Progenitor cell of endocrine pancreas (in vitro differentiated cells): ENCODE measurements at regions not wholly inside any gene's neighbourhood (a gene's known extent, or its start where the extent isn't known, plus 50 kb on each side); places are given as distances from the start of the nearest gene placed in this dataset.

ENCODE experiments used
- DNase-seq: peaks from one replicate; pipeline ENCODE4 v3.0.0; 2021; ENCODE audit warnings: low spot score; ENCODE audit not compliant: unreplicated experiment
- H3K27ac Mint-ChIP-seq: 2 replicates; pipeline ENCODE4 v1.8.0; 2021; ENCODE audit warnings: mild to moderate bottlenecking, moderate library complexity, mixed read lengths
- H3K27me3 Mint-ChIP-seq: 2 replicates; pipeline ENCODE4 v1.8.0; 2021; ENCODE audit warnings: mixed read lengths
- H3K36me3 Mint-ChIP-seq: 2 replicates; pipeline ENCODE4 v1.8.0; 2022; ENCODE audit warnings: mixed read lengths; ENCODE audit not compliant: insufficient read depth
- H3K4me1 Mint-ChIP-seq: 2 replicates; pipeline ENCODE4 v1.8.0; 2021; ENCODE audit warnings: low read depth, mixed read lengths
- H3K4me3 Mint-ChIP-seq: 2 replicates; pipeline ENCODE4 v1.8.0; 2021; ENCODE audit warnings: low read depth, mild to moderate bottlenecking, moderate library complexity, mixed read lengths
- H3K9me3 Mint-ChIP-seq: 2 replicates; pipeline ENCODE4 v1.8.0; 2021; ENCODE audit warnings: low read depth, mixed read lengths
- TF ChIP-seq, protein P1 (sequence below): fragments of 200-600 bp; sonication (generic); IDR thresholded peaks from one replicate; pipeline ENCODE4 v1.5.0; 2021; ENCODE audit warnings: antibody characterized with exemption, mild to moderate bottlenecking; ENCODE audit not compliant: unreplicated experiment

- peaks cover 14% of the 10 kb centered on the region for H3K4me1 Mint-ChIP-seq
- no peak overlapping the region for H3K4me3 Mint-ChIP-seq
- TF ChIP-seq, protein P1, sequence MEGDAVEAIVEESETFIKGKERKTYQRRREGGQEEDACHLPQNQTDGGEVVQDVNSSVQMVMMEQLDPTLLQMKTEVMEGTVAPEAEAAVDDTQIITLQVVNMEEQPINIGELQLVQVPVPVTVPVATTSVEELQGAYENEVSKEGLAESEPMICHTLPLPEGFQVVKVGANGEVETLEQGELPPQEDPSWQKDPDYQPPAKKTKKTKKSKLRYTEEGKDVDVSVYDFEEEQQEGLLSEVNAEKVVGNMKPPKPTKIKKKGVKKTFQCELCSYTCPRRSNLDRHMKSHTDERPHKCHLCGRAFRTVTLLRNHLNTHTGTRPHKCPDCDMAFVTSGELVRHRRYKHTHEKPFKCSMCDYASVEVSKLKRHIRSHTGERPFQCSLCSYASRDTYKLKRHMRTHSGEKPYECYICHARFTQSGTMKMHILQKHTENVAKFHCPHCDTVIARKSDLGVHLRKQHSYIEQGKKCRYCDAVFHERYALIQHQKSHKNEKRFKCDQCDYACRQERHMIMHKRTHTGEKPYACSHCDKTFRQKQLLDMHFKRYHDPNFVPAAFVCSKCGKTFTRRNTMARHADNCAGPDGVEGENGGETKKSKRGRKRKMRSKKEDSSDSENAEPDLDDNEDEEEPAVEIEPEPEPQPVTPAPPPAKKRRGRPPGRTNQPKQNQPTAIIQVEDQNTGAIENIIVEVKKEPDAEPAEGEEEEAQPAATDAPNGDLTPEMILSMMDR = no peak
- H3K9me3 Mint-ChIP-seq = peaks cover 3% of the 10 kb centered on the region
- peak overlapping the region; percentile 80 for H3K27ac Mint-ChIP-seq
- H3K36me3 Mint-ChIP-seq = peaks cover 2% of the 10 kb centered on the region
- no peaks in the 10 kb centered on the region for H3K27me3 Mint-ChIP-seq
- DNase-seq = no peak
Measured at GRCh38 chr10:121368347-121369025, 229.8 kb downstream of the FGFR2 start.

DNA sequence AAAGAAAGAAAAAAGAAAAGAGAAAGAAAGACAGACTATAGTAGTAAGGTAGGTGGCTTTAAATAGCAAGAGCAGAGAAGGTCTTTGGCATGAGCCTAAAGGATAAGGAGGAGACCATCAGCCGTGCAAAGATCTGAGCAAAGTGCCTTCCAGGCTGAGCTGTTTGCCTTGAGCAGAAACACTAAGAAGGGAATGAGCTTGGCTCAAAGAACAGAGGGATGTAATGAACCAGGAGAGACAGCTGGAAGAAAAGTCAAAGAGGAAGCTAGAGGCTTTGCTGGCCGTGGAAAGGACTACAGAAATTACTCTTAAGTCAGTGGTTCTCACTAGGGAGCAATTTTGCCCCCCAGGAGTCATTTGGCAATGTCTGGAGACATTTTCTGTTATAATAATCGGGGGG is 228.6 kb downstream of the FGFR2 start:
- Mint-ChIP-seq H3K4me1 (peaks cover 14% of the 10 kb centered on the region), H3K4me3 (no peak overlapping the region), H3K9me3 (peaks cover 3% of the 10 kb centered on the region), H3K27me3 (no peaks in the 10 kb centered on the region), H3K36me3 (peaks cover 2% of the 10 kb centered on the region), H3K27ac (no peak overlapping the region)
- TF ChIP-seq, protein P1 = no peak
- no peak for DNase-seq

DNA sequence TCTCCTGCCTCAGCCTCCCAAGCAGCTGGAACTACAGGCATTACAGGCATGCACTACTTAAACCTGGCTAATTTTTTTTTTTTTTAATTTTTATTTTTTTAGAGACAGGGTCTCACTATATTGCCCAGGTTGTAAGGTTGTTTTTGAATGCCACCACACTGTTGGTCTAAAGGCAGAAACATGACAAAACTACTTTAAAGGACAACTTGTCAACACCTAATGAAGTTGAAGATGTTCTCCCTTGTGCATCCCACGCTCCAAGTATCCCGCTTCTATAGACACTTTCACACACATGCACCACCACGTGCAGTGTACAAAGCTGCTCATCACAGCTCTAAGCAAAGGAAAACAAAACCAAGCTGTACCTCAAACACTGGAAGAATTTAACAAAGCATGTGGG is 226.4 kb downstream of the FGFR2 start:
- H3K9me3 Mint-ChIP-seq = no peaks in the 10 kb centered on the region

GRCh38 chr10:121373411-121373810 is 224.8 kb downstream of the FGFR2 start:
- no peaks in the 10 kb centered on the region for H3K27me3 Mint-ChIP-seq
- H3K9me3 Mint-ChIP-seq = no peaks in the 10 kb centered on the region
- no peak overlapping the region for H3K4me3 Mint-ChIP-seq
- H3K27ac Mint-ChIP-seq = no peak overlapping the region
- DNase-seq = no peak
- H3K4me1 Mint-ChIP-seq = peaks cover 21% of the 10 kb centered on the region
- TF ChIP-seq, protein P1 = no peak
- H3K36me3 Mint-ChIP-seq = no peaks in the 10 kb centered on the region

More for the DNA sequence above, 226.4 kb downstream of the FGFR2 start:
- no peak for DNase-seq
- Mint-ChIP-seq H3K4me1 (peaks cover 18% of the 10 kb centered on the region), H3K36me3 (no peaks in the 10 kb centered on the region), H3K27me3 (no peaks in the 10 kb centered on the region), H3K27ac (no peak overlapping the region), H3K4me3 (no peak overlapping the region)
- TF ChIP-seq, protein P1 = no peak

DNA sequence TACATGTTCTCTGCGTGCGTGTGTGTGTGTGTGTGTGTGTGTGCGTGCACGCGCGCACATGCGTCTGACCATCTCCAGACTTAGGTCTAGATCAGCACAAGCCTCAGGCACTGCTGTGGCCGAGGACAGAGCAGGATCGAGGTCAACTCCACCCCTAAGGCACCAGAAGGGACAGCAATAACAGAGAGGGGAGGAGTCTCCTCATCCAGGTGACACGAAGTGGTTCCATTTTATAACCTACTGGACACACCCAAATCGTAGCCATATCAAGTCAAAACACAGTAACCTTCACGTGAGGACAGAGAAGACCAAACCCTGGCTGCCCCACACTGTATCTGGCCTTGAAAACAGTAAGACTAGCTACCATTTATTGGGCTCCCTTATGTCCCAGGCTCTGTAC is 224.1 kb downstream of the FGFR2 start:
- Mint-ChIP-seq H3K9me3 (no peaks in the 10 kb centered on the region), H3K27ac (no peak overlapping the region), H3K36me3 (no peaks in the 10 kb centered on the region), H3K4me3 (no peak overlapping the region), H3K27me3 (no peaks in the 10 kb centered on the region), H3K4me1 (peaks cover 23% of the 10 kb centered on the region)
- DNase-seq = no peak
- TF ChIP-seq, protein P1 = no peak
